ENCODE measurements at regions not wholly inside any gene's neighbourhood (a gene's known extent, or its start where the extent isn't known, plus 50 kb on each side); places are given as distances from the start of the nearest gene placed in this dataset.

DNA sequence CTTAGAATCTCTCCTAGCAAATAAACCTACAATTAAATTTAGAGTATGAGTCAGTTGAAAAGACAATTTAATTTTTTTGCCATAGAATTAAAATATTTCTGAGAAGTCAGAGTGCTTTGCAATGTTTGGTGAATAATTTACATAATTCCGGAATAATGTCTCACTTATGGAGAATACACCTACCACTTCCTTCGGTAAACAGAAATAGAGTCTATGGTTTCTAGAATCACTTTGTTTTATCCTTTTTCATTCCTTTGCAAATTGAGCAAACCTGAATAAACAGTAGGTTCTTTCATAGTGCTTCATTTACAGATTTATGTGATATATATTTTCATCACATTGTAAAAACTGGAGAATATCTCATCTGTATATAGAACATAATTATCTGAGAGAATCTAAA is 211.7 kb downstream of the PMAIP1 start:
- CTCF ChIA-PET, result no interaction called here
- intact Hi-C loops (cut with micrococcal nuclease), result no loop called here
- H2AFZ ChIP-seq (ENCODE audit: low read length), result no peak overlapping the region
- DNase-seq (no peak), ATAC-seq (peak; percentile 78)
- no peak overlapping the region for H3K4me3 ChIP-seq (ENCODE audit: low read length)
- POLR2A ChIA-PET (ENCODE audit: unreplicated experiment), result no interaction called here
- no peaks in the 10 kb centered on the region for H3K79me2 ChIP-seq (ENCODE audit: low read length)
- no peak overlapping the region for H3K9ac ChIP-seq (ENCODE audit: low read length)
- TF ChIP-seq EZH2phosphoT487 (IDR thresholded peaks at IDR 0.05; ENCODE audit: borderline replicate concordance, low read length) (no peak), EZH2 (IDR thresholded peaks at IDR 0.05; ENCODE audit: low read length, unreplicated experiment) (no peak)
- TF ChIP-seq, protein P1, sequence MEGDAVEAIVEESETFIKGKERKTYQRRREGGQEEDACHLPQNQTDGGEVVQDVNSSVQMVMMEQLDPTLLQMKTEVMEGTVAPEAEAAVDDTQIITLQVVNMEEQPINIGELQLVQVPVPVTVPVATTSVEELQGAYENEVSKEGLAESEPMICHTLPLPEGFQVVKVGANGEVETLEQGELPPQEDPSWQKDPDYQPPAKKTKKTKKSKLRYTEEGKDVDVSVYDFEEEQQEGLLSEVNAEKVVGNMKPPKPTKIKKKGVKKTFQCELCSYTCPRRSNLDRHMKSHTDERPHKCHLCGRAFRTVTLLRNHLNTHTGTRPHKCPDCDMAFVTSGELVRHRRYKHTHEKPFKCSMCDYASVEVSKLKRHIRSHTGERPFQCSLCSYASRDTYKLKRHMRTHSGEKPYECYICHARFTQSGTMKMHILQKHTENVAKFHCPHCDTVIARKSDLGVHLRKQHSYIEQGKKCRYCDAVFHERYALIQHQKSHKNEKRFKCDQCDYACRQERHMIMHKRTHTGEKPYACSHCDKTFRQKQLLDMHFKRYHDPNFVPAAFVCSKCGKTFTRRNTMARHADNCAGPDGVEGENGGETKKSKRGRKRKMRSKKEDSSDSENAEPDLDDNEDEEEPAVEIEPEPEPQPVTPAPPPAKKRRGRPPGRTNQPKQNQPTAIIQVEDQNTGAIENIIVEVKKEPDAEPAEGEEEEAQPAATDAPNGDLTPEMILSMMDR (conservative IDR thresholded peaks at IDR 0.05; ENCODE audit: low read depth, low read length), result no peak
- H4K20me1 ChIP-seq (ENCODE audit: low read length), result no peaks in the 10 kb centered on the region
- H3K9me2 ChIP-seq (replicated peaks; ENCODE audit: low read length), result no peaks in the 10 kb centered on the region
- no peak overlapping the region for H3K27ac ChIP-seq (ENCODE audit: low read length)
- H3K36me3 ChIP-seq (ENCODE audit: low read depth, low read length), result no peaks in the 10 kb centered on the region
- no peak overlapping the region for H3K4me2 ChIP-seq (ENCODE audit: low read length)
- H3K27me3 ChIP-seq (ENCODE audit: low read length), result no peaks in the 10 kb centered on the region
- BruUV-seq (replicated peaks), result no TSS peak
- H3K4me1 ChIP-seq (ENCODE audit: insufficient read depth, low read length), result no peaks in the 10 kb centered on the region
- no peaks in the 10 kb centered on the region for H3K9me3 ChIP-seq (ENCODE audit: low read length)
- H3F3A ChIP-seq (ENCODE audit: low read length, unreplicated experiment), result no peaks in the 10 kb centered on the region

DNA sequence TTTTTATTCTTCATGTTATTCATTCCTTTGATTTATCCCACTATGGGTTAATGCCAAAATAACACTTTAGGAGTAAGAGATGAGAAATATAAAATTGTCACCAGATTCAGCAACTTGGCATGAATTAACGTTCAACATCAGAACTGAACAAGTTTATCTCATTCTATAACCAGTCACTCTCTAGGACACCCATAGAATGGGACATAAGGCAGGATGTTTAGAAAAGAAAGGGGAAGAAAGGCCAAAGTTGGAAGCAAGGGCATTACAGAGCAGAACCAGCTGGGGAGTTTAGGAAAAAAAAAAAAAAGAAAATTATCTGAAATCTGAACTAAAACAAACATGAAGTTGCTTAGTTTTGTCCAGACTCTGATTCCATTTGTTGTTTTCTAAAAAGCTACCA is 211.0 kb downstream of the PMAIP1 start:
- no peaks in the 10 kb centered on the region for H3K9me2 ChIP-seq (replicated peaks; ENCODE audit: low read length)
- no peak overlapping the region for H3K4me2 ChIP-seq (ENCODE audit: low read length)
- no TSS peak for BruUV-seq (replicated peaks)
- no peaks in the 10 kb centered on the region for H3K4me1 ChIP-seq (ENCODE audit: insufficient read depth, low read length)
- no peak overlapping the region for H2AFZ ChIP-seq (ENCODE audit: low read length)
- H3K36me3 ChIP-seq (ENCODE audit: low read depth, low read length), result no peaks in the 10 kb centered on the region
- no peak for ATAC-seq
- ChIA-PET CTCF (no interaction called here), POLR2A (ENCODE audit: unreplicated experiment) (no interaction called here)
- H3F3A ChIP-seq (ENCODE audit: low read length, unreplicated experiment), result no peaks in the 10 kb centered on the region
- no peak for DNase-seq
- no peaks in the 10 kb centered on the region for H4K20me1 ChIP-seq (ENCODE audit: low read length)
- no peak overlapping the region for H3K9ac ChIP-seq (ENCODE audit: low read length)
- no peak overlapping the region for H3K4me3 ChIP-seq (ENCODE audit: low read length)
- TF ChIP-seq EZH2 (IDR thresholded peaks at IDR 0.05; ENCODE audit: low read length, unreplicated experiment), result no peak
- TF ChIP-seq, protein P1 (conservative IDR thresholded peaks at IDR 0.05; ENCODE audit: low read depth, low read length), result no peak
- no peak for TF ChIP-seq EZH2phosphoT487 (IDR thresholded peaks at IDR 0.05; ENCODE audit: borderline replicate concordance, low read length)
- intact Hi-C loops (cut with micrococcal nuclease), result no loop called here
- H3K27me3 ChIP-seq (ENCODE audit: low read length), result no peaks in the 10 kb centered on the region
- H3K79me2 ChIP-seq (ENCODE audit: low read length), result no peaks in the 10 kb centered on the region
- no peaks in the 10 kb centered on the region for H3K9me3 ChIP-seq (ENCODE audit: low read length)
- no peak overlapping the region for H3K27ac ChIP-seq (ENCODE audit: low read length)

DNA sequence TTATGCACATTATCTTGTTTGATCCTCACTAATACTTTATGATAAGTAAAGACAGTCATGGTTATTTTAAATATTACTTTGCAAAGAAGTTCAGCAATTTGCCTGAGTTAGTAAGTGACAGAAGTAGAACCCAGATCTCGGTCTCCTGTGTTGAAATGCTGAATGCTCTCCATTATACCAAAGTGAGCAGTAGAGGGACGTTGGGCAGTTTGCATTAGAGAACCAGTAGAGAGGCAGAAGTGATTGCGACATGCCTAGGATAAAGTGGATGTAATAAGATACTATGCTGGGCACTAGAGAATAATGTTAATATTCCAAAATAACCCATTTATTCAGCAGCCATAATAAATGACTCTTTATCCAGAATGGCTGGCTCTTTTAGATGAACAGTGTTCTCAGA is 201.0 kb downstream of the PMAIP1 start:
- no peak overlapping the region for H3K4me2 ChIP-seq (ENCODE audit: low read length)
- BruUV-seq (replicated peaks), result no TSS peak
- H3K79me2 ChIP-seq (ENCODE audit: low read length), result no peaks in the 10 kb centered on the region
- POLR2A ChIA-PET (ENCODE audit: unreplicated experiment), result no interaction called here
- H3K27me3 ChIP-seq (ENCODE audit: low read length), result no peaks in the 10 kb centered on the region
- H3K27ac ChIP-seq (ENCODE audit: low read length), result no peak overlapping the region
- no peaks in the 10 kb centered on the region for H3F3A ChIP-seq (ENCODE audit: low read length, unreplicated experiment)
- CTCF ChIA-PET, result no interaction called here
- H2AFZ ChIP-seq (ENCODE audit: low read length), result no peak overlapping the region
- TF ChIP-seq EZH2phosphoT487 (IDR thresholded peaks at IDR 0.05; ENCODE audit: borderline replicate concordance, low read length) (no peak), EZH2 (IDR thresholded peaks at IDR 0.05; ENCODE audit: low read length, unreplicated experiment) (no peak)
- TF ChIP-seq, protein P1 (conservative IDR thresholded peaks at IDR 0.05; ENCODE audit: low read depth, low read length), result no peak
- H3K9me3 ChIP-seq (ENCODE audit: low read length), result no peaks in the 10 kb centered on the region
- H3K9me2 ChIP-seq (replicated peaks; ENCODE audit: low read length), result no peaks in the 10 kb centered on the region
- DNase-seq (no peak), ATAC-seq (no peak)
- intact Hi-C loops (cut with micrococcal nuclease), result no loop called here
- no peaks in the 10 kb centered on the region for H3K4me1 ChIP-seq (ENCODE audit: insufficient read depth, low read length)
- H4K20me1 ChIP-seq (ENCODE audit: low read length), result no peaks in the 10 kb centered on the region
- no peaks in the 10 kb centered on the region for H3K36me3 ChIP-seq (ENCODE audit: low read depth, low read length)
- no peak overlapping the region for H3K9ac ChIP-seq (ENCODE audit: low read length)
- no peak overlapping the region for H3K4me3 ChIP-seq (ENCODE audit: low read length)
